Motor neuron (in vitro differentiated cells): ENCODE measurements at regions not wholly inside any gene's neighbourhood (a gene's known extent, or its start where the extent isn't known, plus 50 kb on each side); places are given as distances from the start of the nearest gene placed in this dataset.
"Not testable (repeated sequence)": the region's sequence is repeated elsewhere in the genome, so short reads cannot be mapped to it uniquely, and the experiment has no call there.

Experiments used
- ATAC-seq, 8 experiments: fragments of 200-7000 bp; cut with Tn5 transposase; replicated peaks in 6 of 8; 2 replicates each; pipeline ENCODE4 v1.8.0; 2021; ENCODE audit warnings: mild to moderate bottlenecking in 8 of 8, moderate library complexity in 8 of 8
- H3K27ac ChIP-seq, 2 donors: fragments of 250-450 bp; sonication (Bioruptor Pico); 2 replicates each; pipeline ENCODE4 v1.9.0; 2021; ENCODE audit warnings: antibody characterized with exemption in 2 of 2, mild to moderate bottlenecking in 2 of 2, moderate library complexity in 1 of 2
- H3K4me1 ChIP-seq, 2 donors: fragments of 250-450 bp; sonication (Bioruptor Pico); replicated peaks in 1 of 2; 2 replicates each; pipeline ENCODE4 v1.6.1; 2021; ENCODE audit warnings: antibody characterized with exemption in 2 of 2, mild to moderate bottlenecking in 2 of 2, moderate library complexity in 1 of 2
- H3K4me3 ChIP-seq, 5 donors: fragments of 250-450 bp; sonication (Bioruptor Pico); 2 replicates each; pipeline ENCODE4 v1.9.0; 2021; ENCODE audit warnings: antibody characterized with exemption in 5 of 5, mild to moderate bottlenecking in 5 of 5, moderate library complexity in 4 of 5
- WGBS, 10 experiments: fragments of 450-650 bp; shearing (Covaris generic); methylation state at CpG; one replicate each; pipeline ENCODE4 v1.0.0; 2022; 5-methylcytosine and 5-hydroxymethylcytosine counted together
- in situ Hi-C, 9 experiments: fragments of 400-800 bp; cut with MboI; loops; one replicate each; pipeline ENCODE4 v1.15.0; 2021; ENCODE audit warnings: low sequenced_read_pairs in 9 of 9, low pct_unique_long_range_greater_than_20kb in 2 of 9; ENCODE audit not compliant: unreplicated experiment in 9 of 9

DNA sequence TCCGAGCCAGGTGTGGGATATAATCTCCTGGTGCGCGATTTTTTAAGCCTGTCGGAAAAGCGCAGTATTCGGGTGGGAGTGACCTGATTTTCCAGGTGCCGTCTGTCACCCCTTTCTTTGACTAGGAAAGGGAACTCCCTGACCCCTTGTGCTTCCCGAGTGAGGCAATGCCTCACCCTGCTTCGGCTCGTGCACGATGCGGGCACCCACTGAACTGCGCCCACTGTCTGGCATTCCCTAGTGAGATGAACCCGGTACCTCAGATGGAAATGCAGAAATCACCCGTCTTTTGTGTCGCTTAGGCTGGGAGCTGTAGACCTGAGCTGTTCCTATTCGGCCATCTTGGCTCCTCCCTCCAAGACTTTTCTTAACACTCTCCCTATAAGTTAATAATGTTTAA lies 1042.3 kb downstream of the EFNA5 start:
- ATAC-seq, in situ Hi-C loops, H3K4me3 ChIP-seq, H3K4me1 ChIP-seq, H3K27ac ChIP-seq: not testable (repeated sequence)
- WGBS, 10 experiments, result 43 to 100% (median 82%) methylated on average over 1 to 4 of the region's 17 CpGs; no CpG with 5 or more reads in 4 of the 10 experiments

DNA sequence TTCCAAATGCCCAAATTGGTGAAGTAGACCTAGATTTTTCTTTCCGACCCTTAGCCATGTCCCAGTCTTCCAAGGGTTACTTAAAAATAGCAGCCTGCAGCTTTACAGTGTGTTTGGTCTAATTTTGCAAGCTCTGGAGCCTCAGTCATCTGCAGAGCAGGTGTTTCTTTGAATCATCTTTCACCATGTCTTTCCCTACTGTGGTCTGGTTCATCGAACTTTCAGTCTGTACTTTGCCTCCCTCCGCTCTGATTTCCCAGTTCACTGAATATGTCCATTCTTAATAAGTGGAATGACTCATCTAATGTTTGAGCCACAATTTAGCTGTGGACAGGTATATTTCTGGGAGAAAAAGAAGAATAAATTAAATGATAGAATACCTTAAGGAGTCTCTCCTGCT lies 1060.7 kb downstream of the EFNA5 start:
- no peaks in the 10 kb centered on the region for H3K4me1 ChIP-seq
- WGBS, 10 experiments, result 0 to 100% (median 63%) methylated on average over 1 to 3 of the region's 3 CpGs; no CpG with 5 or more reads in 1 of the 10 experiments
- H3K27ac ChIP-seq, result no peak overlapping the region
- in situ Hi-C loops, result no loop called here
- H3K4me3 ChIP-seq, result no peak overlapping the region
- peak in 3 of 8 experiments; percentile 40 to 80 (median 50) for ATAC-seq

DNA sequence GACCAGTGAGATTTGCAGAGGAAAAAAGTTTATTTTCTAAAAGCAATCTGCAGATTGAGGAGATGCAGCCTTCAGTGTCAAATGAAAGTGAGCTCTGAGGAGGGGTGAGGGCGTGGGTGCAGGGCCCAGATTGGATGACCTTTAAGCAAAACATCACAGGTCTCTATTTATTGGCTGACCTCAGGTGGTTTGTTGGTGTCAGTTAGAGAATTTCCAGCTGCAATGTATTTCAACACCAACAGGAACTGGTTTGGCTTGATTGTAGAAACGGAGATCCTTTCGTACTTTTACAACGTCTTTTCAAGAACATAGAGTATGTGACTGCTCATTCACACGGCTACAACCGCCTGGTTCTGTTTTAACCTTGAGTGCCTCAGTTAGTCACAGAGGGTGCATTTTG lies 1069.1 kb downstream of the EFNA5 start:
- Histone ChIP-seq H3K4me1 (no peaks in the 10 kb centered on the region), H3K27ac (no peak overlapping the region), H3K4me3 (no peak overlapping the region)
- 0 to 97% (median 78%) methylated on average over 1 to 5 of the region's 6 CpGs; no CpG with 5 or more reads in 3 of the 10 experiments for WGBS, 10 experiments
- in situ Hi-C loops, result no loop called here
- ATAC-seq, result no peak

DNA sequence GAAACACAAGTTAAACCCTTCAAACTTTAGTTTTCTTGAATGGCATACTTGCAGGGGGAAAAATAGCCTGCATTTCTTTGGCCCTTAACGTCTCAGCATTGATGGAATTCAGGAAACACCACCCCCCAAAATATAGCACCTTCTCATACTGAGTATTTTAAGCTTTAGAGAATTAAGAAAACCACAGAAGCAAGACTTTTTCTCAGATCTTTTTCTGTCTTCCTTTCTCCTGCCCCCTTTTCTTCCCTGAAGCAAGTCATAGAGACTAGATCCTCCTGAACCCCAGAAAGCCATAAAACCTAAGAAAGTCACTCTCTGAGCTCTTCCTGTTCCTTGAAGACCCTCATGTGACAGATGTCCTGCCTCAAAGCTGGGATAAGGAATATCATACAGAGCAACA lies 1069.9 kb downstream of the EFNA5 start:
- no peak overlapping the region for H3K27ac ChIP-seq
- in situ Hi-C loops, result no loop called here
- no peak for ATAC-seq

DNA sequence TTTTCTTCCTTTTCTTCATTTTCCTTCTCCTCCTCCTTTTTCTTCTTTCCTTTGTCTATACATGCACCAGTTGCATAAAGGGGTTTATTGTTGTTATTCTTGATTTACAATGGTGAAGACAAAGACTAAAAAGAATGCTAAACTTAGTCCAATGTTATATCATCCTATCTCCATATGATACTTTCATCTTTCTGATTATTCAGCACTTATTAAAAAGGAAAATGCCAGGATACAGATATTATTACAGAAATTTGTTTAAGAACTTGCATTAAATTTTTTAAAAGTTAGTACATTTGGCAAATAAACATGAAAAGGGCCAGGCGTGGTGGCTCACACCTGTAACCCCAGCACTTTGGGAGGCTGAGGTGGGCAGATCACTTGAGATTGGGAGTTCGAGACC lies 1074.9 kb downstream of the EFNA5 start:
- in situ Hi-C loops, result no loop called here
- no peak for ATAC-seq
- H3K27ac ChIP-seq, result no peak overlapping the region
- no peaks in the 10 kb centered on the region for H3K4me1 ChIP-seq
- WGBS, 10 experiments, result 20 to 100% (median 100%) methylated on average over 1 to 2 of the region's 2 CpGs; no CpG with 5 or more reads in 3 of the 10 experiments
- H3K4me3 ChIP-seq, result no peak overlapping the region

More for the DNA sequence above, 1069.9 kb downstream of the EFNA5 start:
- 0 to 100% (median 40%) methylated on average over 1 of the region's 1 CpG; no CpG with 5 or more reads in 2 of the 10 experiments for WGBS, 10 experiments
- H3K4me3 ChIP-seq, result no peak overlapping the region
- no peaks in the 10 kb centered on the region for H3K4me1 ChIP-seq

DNA sequence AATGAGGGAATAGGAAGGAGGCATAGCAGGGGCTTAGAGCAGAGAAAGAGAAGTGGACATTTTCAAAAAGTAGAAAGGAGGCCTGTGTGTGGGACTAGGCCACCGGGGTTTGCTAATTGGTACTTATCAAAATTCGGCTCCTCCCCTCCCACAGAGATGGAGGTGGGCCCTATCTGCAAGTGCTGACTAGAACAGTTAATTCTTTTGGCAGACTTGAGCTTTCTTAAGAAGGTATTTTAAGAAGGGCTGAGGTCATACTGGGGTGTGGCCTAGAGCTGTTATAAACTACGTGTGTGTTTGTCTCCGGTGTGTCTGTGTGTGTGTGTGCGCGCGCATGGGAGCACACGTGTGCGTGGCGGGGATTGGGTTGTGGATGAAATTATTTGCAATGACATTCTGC lies 1086.5 kb downstream of the EFNA5 start:
- WGBS, 10 experiments, result 17 to 100% (median 86%) methylated on average over 1 to 10 of the region's 10 CpGs; no CpG with 5 or more reads in 2 of the 10 experiments
- in situ Hi-C loops, result no loop called here
- H3K4me1 ChIP-seq, result no peaks in the 10 kb centered on the region
- H3K27ac ChIP-seq, result no peak overlapping the region
- no peak for ATAC-seq
- no peak overlapping the region for H3K4me3 ChIP-seq

DNA sequence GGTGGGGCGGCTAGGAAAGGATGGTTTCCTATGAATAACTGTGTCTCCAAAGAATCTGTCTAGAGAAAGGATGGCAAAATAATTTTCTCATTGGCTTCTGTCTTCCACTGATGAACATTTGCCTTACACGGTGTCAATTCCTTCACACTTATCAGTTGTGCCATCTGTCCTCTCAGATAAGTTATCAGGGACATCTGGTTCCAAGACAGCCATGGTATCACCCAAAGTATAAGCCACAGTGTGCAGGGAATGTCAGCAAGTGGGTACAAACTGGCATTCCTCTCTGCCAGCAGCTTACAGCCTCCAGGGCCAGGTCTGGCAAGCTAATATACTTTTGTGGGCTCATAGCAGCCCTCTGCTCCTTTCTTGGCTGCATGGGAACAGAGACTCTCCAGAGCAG lies 1092.0 kb downstream of the EFNA5 start:
- WGBS, 10 experiments, result 38 to 100% (median 77%) methylated on average over 1 to 2 of the region's 2 CpGs; no CpG with 5 or more reads in 3 of the 10 experiments
- H3K4me1 ChIP-seq, result no peaks in the 10 kb centered on the region
- in situ Hi-C loops, result no loop called here
- no peak for ATAC-seq
- H3K4me3 ChIP-seq, result no peak overlapping the region
- no peak overlapping the region for H3K27ac ChIP-seq

DNA sequence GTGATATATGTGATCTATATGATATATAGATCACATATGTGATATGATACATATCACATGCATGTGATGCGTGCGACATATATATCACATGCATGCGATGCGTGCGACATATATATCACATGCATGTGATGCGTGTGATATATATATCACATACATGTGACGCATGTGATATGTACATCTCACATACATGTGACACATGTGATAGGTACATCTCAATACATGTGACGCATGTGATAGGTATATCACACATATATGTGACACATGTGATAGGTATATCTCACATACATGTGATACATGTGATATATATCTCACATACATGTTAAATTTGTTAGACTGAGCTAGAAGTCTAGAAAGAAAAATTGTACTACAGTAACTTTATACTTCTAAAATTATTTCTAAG lies 1095.9 kb downstream of the EFNA5 start:
- Histone ChIP-seq H3K4me3 (no peak overlapping the region), H3K4me1 (no peaks in the 10 kb centered on the region), H3K27ac (no peak overlapping the region)
- in situ Hi-C loops, result no loop called here
- no peak for ATAC-seq
- WGBS, 10 experiments, result 67 to 100% (median 91%) methylated on average over 2 to 8 of the region's 8 CpGs; no CpG with 5 or more reads in 2 of the 10 experiments

DNA sequence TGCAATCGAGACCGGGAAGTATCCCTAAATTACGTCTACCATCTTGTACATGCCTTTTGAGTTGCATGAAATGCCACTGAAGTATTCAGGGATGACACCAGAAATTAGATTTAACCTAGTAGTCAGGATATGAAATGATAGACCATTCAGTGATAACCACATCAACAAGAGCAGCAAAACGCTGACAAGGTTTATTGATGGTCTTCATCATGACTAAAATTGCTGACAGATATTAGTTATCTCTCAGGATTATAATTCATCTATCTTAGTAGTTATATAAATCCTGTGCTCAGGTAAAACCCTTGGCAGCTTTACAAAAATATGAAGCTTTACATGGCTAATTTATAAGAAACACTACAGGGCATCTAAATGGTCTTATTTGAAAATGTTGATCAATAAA lies 1104.7 kb downstream of the EFNA5 start:
- H3K27ac ChIP-seq, result no peak overlapping the region
- ATAC-seq, result no peak
- no peaks in the 10 kb centered on the region for H3K4me1 ChIP-seq
- WGBS, 10 experiments, result 0 to 94% (median 73%) methylated on average over 1 to 4 of the region's 4 CpGs; no CpG with 5 or more reads in 1 of the 10 experiments
- no peak overlapping the region for H3K4me3 ChIP-seq
- in situ Hi-C loops, result no loop called here

DNA sequence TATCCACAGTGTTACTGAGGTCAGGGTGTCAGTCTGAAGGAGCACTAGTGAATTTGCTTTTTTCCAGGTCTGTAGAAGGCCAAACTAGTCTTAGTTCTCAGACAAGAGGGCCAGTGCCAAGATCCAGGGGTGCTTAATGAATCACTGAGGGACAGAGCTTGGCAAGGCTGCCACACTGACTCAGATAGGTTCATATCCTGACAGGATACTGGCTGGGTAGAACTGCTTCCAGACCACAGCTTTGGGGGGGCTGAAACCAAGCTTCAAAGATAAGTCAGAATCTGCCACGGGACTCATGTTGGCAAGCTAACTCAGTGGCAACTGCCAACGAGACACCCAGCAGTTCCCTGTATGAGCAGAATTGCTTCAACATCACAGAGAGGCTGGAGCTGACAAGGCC lies 1125.4 kb downstream of the EFNA5 start:
- Histone ChIP-seq H3K4me3 (no peak overlapping the region), H3K27ac (no peak overlapping the region), H3K4me1 (no peaks in the 10 kb centered on the region)
- WGBS, 10 experiments, result 0 to 83% (median 60%) methylated on average over 1 to 2 of the region's 2 CpGs; no CpG with 5 or more reads in 5 of the 10 experiments
- in situ Hi-C loops, result no loop called here
- no peak for ATAC-seq

DNA sequence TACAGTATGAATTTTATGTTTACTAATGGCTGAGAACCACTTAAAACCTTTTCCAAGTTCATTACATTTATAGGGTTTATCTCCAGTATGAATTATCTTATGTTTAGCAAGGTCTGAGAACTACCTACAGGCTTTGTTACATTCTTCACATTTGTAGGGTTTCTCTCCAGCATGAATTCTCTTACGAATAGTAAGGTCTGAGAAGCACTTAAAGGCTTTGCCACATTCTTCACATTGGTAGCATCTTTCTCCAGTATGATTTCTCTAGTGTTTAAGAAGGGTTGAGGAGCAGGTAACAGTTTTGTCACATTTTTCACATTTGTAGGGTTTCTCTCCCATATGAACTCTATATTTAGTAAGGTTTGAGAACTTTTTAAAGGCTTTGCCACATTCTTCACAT lies 1127.4 kb downstream of the EFNA5 start:
- Histone ChIP-seq H3K4me1 (no peaks in the 10 kb centered on the region), H3K27ac (no peak overlapping the region), H3K4me3 (no peak overlapping the region)
- ATAC-seq, result no peak
- in situ Hi-C loops, result no loop called here
- WGBS, 10 experiments, result 0 to 100% (median 11%) methylated on average over 1 of the region's 1 CpG; no CpG with 5 or more reads in 3 of the 10 experiments

DNA sequence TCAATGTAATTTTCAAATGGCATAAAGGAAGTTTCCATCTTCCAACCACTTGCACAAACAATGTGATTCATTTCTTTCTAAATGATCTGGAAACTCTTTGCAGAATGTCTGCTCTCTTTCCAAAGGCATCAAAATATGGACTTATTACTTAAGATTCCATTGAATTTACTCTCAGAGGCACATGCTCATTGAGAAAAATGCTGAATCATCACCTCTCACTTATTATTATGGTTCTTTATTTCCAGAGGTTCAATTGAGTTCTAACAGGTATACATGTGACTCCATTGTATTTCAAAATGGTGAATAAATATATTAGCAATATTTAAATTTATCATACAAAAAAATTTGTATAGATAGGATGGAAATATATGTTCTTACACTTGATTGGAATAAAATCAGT lies 1140.6 kb downstream of the EFNA5 start:
- no peak for ATAC-seq
- in situ Hi-C loops, result no loop called here
- Histone ChIP-seq H3K4me3 (no peak overlapping the region), H3K27ac (no peak overlapping the region), H3K4me1 (no peaks in the 10 kb centered on the region)

DNA sequence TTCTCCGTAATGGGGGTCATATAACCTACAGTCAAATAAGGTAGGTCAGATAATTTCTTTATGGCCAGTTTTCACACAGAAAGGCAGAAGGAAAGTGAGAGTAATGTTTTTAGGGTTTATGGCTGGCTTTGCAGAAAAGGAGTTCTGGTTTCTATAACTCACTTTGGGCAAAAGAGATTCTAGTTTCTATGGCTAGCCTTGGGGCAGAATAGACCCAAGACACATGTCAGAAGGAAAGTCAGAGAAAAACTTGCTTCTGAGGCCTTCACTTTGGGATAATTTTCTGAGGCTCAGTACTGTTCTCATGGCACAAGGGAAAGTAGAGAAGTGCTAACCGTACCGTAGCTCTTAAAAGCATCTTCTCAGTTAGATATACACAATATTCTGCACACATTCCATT lies 1145.3 kb downstream of the EFNA5 start:
- Histone ChIP-seq H3K4me1 (no peaks in the 10 kb centered on the region), H3K27ac (no peak overlapping the region), H3K4me3 (no peak overlapping the region)
- ATAC-seq, result no peak
- in situ Hi-C loops, result no loop called here
- 43 to 100% (median 86%) methylated on average over 1 to 3 of the region's 3 CpGs; no CpG with 5 or more reads in 2 of the 10 experiments for WGBS, 10 experiments

DNA sequence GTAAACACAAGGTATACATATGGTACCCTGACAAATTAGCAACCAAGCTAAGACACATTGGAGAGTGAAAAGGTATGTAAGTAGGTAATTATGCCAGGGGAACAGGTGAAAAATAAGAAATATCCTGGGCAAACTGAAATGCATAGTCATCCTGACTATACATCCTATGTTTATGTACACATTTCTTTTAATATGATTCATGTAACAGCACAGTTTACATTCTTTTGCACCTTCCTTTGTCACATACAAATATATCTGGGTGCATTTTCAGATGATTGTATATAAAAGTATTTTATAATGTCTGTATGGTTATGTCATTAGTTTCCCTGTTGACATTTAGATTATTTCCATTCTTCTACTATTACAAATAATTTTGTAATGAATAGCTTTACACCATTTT lies 1146.9 kb downstream of the EFNA5 start:
- H3K4me1 ChIP-seq, result no peaks in the 10 kb centered on the region
- H3K27ac ChIP-seq, result no peak overlapping the region
- H3K4me3 ChIP-seq, result no peak overlapping the region
- no peak for ATAC-seq
- in situ Hi-C loops, result no loop called here
